K562 (cell line): ENCODE measurements at regions not wholly inside any gene's neighbourhood (a gene's known extent, or its start where the extent isn't known, plus 50 kb on each side); places are given as distances from the start of the nearest gene placed in this dataset.

Experiments
- ATAC-seq: fragments of 200-7000 bp; cut with Tn5 transposase; 3 replicates; pipeline ENCODE4 v1.9.1; 2020; ENCODE audit warnings: moderate library complexity
- BruUV-seq: library from RNA; stranded (reverse); fragments of 400-500 nt; replicated peaks from 2 replicates; lab custom pipeline; 2021; lab: Mats Ljungman, UMichigan
- CTCF ChIA-PET: fragments of 300-600 bp; formaldehyde crosslinking; extraction: SDS; loops from one replicate; lab custom pipeline; 2021; ENCODE audit warnings: low intra/inter-chr PET ratio; lab: Yijun Ruan, JAX
- POLR2A ChIA-PET: fragments of 300-600, 350-650 bp; sonication (Branson Sonifier 250); formaldehyde crosslinking; extraction: SDS; loops from one replicate; lab custom pipeline; 2021; ENCODE audit warnings: antibody characterized with exemption, inconsistent platforms; lab: Yijun Ruan, JAX
- DNase-seq, 4 experiments: peaks; one replicate each; pipeline versions ENCODE4 v3.0.0 to v3.0.0-alpha.2; 2011 to 2018; ENCODE audit warnings: low spot score in 3 of 4, mixed read lengths in 3 of 4; ENCODE audit errors: extremely low read depth in 1 of 4
- FAIRE-seq: peaks from 2 replicates; lab custom pipeline; 2011; peaks lifted over from hg19 to GRCh38; lab: Jason Lieb, UNC
- H2AFZ ChIP-seq: 2 replicates; pipeline ENCODE4 v1.6.0; 2011; ENCODE audit warnings: low read depth, low read length, control low read depth, inconsistent platforms
- H3K27ac ChIP-seq: fragments of 200-600 bp; 3 replicates; pipeline ENCODE4 v1.8.0; 2011; ENCODE audit warnings: low read depth, mild to moderate bottlenecking, control low read depth, inconsistent platforms, low read length, moderate library complexity, mixed read lengths; ENCODE audit errors: extremely low read depth
- H3K27me3 ChIP-seq, 2 experiments: fragments of 300-600 bp in 1 of 2; 2 replicates in 1 of 2; 3 replicates in 1 of 2; pipeline versions ENCODE4 v1.6.0 to v1.8.0; 2011; ENCODE audit warnings: inconsistent platforms in 2 of 2, low read length in 2 of 2, mild to moderate bottlenecking in 1 of 2, mixed read lengths in 1 of 2, moderate library complexity in 1 of 2; ENCODE audit not compliant: control insufficient read depth in 2 of 2, insufficient read depth in 2 of 2
- H3K36me3 ChIP-seq: fragments of 300-600 bp; 3 replicates; pipeline ENCODE4 v1.8.0; 2011; ENCODE audit warnings: mild to moderate bottlenecking, low read length, inconsistent platforms; ENCODE audit not compliant: control insufficient read depth, insufficient read depth
- H3K4me1 ChIP-seq, 2 experiments: fragments of 200-600 bp in 1 of 2; replicated peaks in 1 of 2; 2 replicates in 1 of 2; 3 replicates in 1 of 2; pipeline versions ENCODE4 v1.5.1 to v1.8.0; 2011; ENCODE audit warnings: inconsistent platforms in 2 of 2, low read length in 2 of 2, mild to moderate bottlenecking in 1 of 2, mixed read lengths in 1 of 2, moderate library complexity in 1 of 2; ENCODE audit not compliant: control insufficient read depth in 2 of 2, insufficient read depth in 2 of 2
- H3K4me2 ChIP-seq: 2 replicates; pipeline ENCODE4 v1.6.1; 2011; ENCODE audit warnings: low read length, control low read depth, inconsistent platforms, mixed read lengths; ENCODE audit not compliant: insufficient read depth
- H3K4me3 ChIP-seq: fragments of 200-600 bp; sonication (generic), shearing (Covaris generic); 2 replicates; pipeline ENCODE4 v1.5.1; 2016; ENCODE audit warnings: control low read depth, inconsistent platforms
- H3K79me2 ChIP-seq: fragments of 200-600 bp; 3 replicates; pipeline ENCODE4 v1.8.0; 2011; ENCODE audit warnings: low read length, inconsistent platforms; ENCODE audit not compliant: control insufficient read depth, insufficient read depth
- H3K9ac ChIP-seq, 2 experiments: 2 replicates each; pipeline versions ENCODE4 v1.6.0 to v1.6.1; 2011; ENCODE audit warnings: low read depth in 2 of 2, low read length in 2 of 2, control low read depth in 1 of 2, inconsistent platforms in 1 of 2, mild to moderate bottlenecking in 1 of 2, mixed read lengths in 1 of 2; ENCODE audit not compliant: insufficient read depth in 1 of 2
- H3K9me1 ChIP-seq: one replicate; pipeline ENCODE4 v1.6.0; 2011; ENCODE audit warnings: inconsistent platforms, mild to moderate bottlenecking, low read length, moderate library complexity; ENCODE audit not compliant: control insufficient read depth, insufficient read depth
- H3K9me3 ChIP-seq: replicated peaks from 2 replicates; pipeline ENCODE4 v1.5.1; 2011; ENCODE audit warnings: low read depth, low read length, inconsistent platforms; ENCODE audit not compliant: control insufficient read depth, insufficient read depth
- H4K20me1 ChIP-seq: replicated peaks from 2 replicates; pipeline ENCODE4 v1.6.1; 2011; ENCODE audit warnings: low read length, inconsistent platforms, mixed read lengths; ENCODE audit not compliant: control insufficient read depth, insufficient read depth
- CC2D1A ChIP-seq: fragments of 450-650 bp; IDR thresholded peaks from 2 replicates; pipeline ENCODE4 v1.6.1; 2017; ENCODE audit warnings: mild to moderate bottlenecking
- GATAD2A ChIP-seq: fragments of 450-650 bp; IDR thresholded peaks from 2 replicates; pipeline ENCODE4 v1.6.1; 2017
- HDGF ChIP-seq: fragments of 450-650 bp; IDR thresholded peaks from 2 replicates; pipeline ENCODE4 v1.6.1; 2016
- IFI16 ChIP-seq: fragments of 250-450 bp; sonication (Bioruptor Pico); IDR thresholded peaks from 2 replicates; pipeline ENCODE4 v2.1.2; 2022; ENCODE audit warnings: mild to moderate bottlenecking, inconsistent platforms
- JUND ChIP-seq, 2 experiments: IDR thresholded peaks; 2 replicates in 1 of 2; 3 replicates in 1 of 2; pipeline ENCODE4 v1.6.1; 2011; ENCODE audit warnings: borderline replicate concordance in 2 of 2, low read depth in 2 of 2, low read length in 2 of 2, improper control_type of control experiment in 1 of 2, missing biosample characterization in 1 of 2, missing genetic modification characterization in 1 of 2, missing genetic modification reagents in 1 of 2
- KLF13 ChIP-seq: fragments of 450-650 bp; IDR thresholded peaks from 2 replicates; pipeline ENCODE4 v1.6.1; 2016; ENCODE audit warnings: missing genetic modification characterization, low read depth, mild to moderate bottlenecking, missing compliant biosample characterization, moderate library complexity, borderline replicate concordance
- MEF2D ChIP-seq: conservative IDR thresholded peaks from 2 replicates; pipeline ENCODE4 v1.6.1; 2016; ENCODE audit warnings: low read depth, missing genetic modification characterization, missing compliant biosample characterization
- MTF1 ChIP-seq: fragments of 250-450 bp; sonication (Bioruptor Pico); IDR thresholded peaks from 2 replicates; pipeline ENCODE4 v1.9.0; 2021; ENCODE audit warnings: moderate library complexity, mild to moderate bottlenecking, inconsistent platforms, borderline replicate concordance
- NFRKB ChIP-seq: fragments of 450-650 bp; IDR thresholded peaks from 2 replicates; pipeline ENCODE4 v1.6.1; 2016; ENCODE audit warnings: low read depth
- PPARD ChIP-seq: fragments of 250-450 bp; sonication (Bioruptor Pico); IDR thresholded peaks from 2 replicates; pipeline ENCODE4 v1.8.0; 2022; ENCODE audit warnings: inconsistent platforms, mild to moderate bottlenecking, moderate library complexity
- PRMT5 ChIP-seq: sonication (generic); formaldehyde crosslinking; IDR thresholded peaks from 2 replicates; pipeline ENCODE4 v1.5.0; 2020; ENCODE audit warnings: missing genetic modification reagents
- RHOXF2B ChIP-seq: fragments of 250-450 bp; sonication (Bioruptor Pico); conservative IDR thresholded peaks from 2 replicates; pipeline ENCODE4 v1.5.1; 2021
- SAFB2 ChIP-seq: fragments of 200-400 bp; formaldehyde crosslinking; IDR thresholded peaks from 2 replicates; pipeline ENCODE4 v1.6.1; 2018; ENCODE audit warnings: borderline replicate concordance, low read length, low read depth, moderate library complexity; ENCODE audit not compliant: severe bottlenecking
- SIRT6 ChIP-seq: IDR thresholded peaks from one replicate; pipeline ENCODE4 v1.6.1; 2012; ENCODE audit warnings: low read depth, mild to moderate bottlenecking, control low read depth, inconsistent platforms, low read length, moderate library complexity
- TCF15 ChIP-seq: fragments of 250-450 bp; sonication (Bioruptor Pico); IDR thresholded peaks from 2 replicates; pipeline ENCODE4 v1.8.0; 2022; ENCODE audit warnings: moderate library complexity, mild to moderate bottlenecking, inconsistent platforms
- THRAP3 ChIP-seq: fragments of 450-650 bp; IDR thresholded peaks from 2 replicates; pipeline ENCODE4 v1.6.1; 2016; ENCODE audit warnings: mild to moderate bottlenecking, inconsistent platforms, borderline replicate concordance
- ZKSCAN3 ChIP-seq: fragments of 250-450 bp; sonication (Bioruptor Pico); IDR thresholded peaks from 2 replicates; pipeline ENCODE4 v1.4.0; 2020
- ZNF592 ChIP-seq: fragments of 450-650 bp; IDR thresholded peaks from 2 replicates; pipeline ENCODE4 v1.6.1; 2017; ENCODE audit warnings: antibody characterized with exemption, mild to moderate bottlenecking
- WGBS: fragments of 100-300 bp; shearing (Covaris generic); methylation state at CpG from one replicate; pipeline ENCODE4 v1.1.6; 2016; ENCODE audit warnings: low coverage, mixed read lengths; ENCODE audit not compliant: insufficient coverage; ENCODE audit errors: missing lambda C conversion rate; 5-methylcytosine and 5-hydroxymethylcytosine counted together
- in situ Hi-C: fragments of 300-500 bp; cut with MboI; formaldehyde crosslinking; loops from 4 replicates; pipeline ENCODE4 v1.15.0; 2018; ENCODE audit warnings: inconsistent platforms, mixed read lengths
- intact Hi-C: fragments of 100-400 bp; cut with micrococcal nuclease; formaldehyde crosslinking; loops from 2 replicates; pipeline ENCODE4 v1.14.2; 2022

GRCh38 chr7:19969859-19970493, 196.6 kb upstream of the TMEM196 start:
- in situ Hi-C loops (no loop called here), intact Hi-C loops (no loop called here)
- WGBS, result 0% methylated on average over 4 of the region's 4 CpGs
- no peaks in the 10 kb centered on the region for H3K4me1 ChIP-seq
- H3K9me3 ChIP-seq, result no peaks in the 10 kb centered on the region
- no peaks in the 10 kb centered on the region for H4K20me1 ChIP-seq
- no peak overlapping the region for H2AFZ ChIP-seq
- DNase-seq (no peak), ATAC-seq (no peak), FAIRE-seq (no peak)
- H3K9me1 ChIP-seq, result no peaks in the 10 kb centered on the region
- no peaks in the 10 kb centered on the region for H3K27me3 ChIP-seq
- BruUV-seq, result no TSS peak
- H3K36me3 ChIP-seq, result no peaks in the 10 kb centered on the region
- H3K4me2 ChIP-seq, result no peak overlapping the region
- no peaks in the 10 kb centered on the region for H3K79me2 ChIP-seq
- H3K27ac ChIP-seq, result no peak overlapping the region
- no peak overlapping the region for H3K9ac ChIP-seq
- H3K4me3 ChIP-seq, result no peak overlapping the region
- ChIA-PET CTCF (no interaction called here), POLR2A (interaction anchor here (1.0 kb wide), 1 partner anchor 22 kb away, joined by 3 read pairs; no protein-coding TSS in a partner anchor)
- TF ChIP-seq IFI16 (no peak), KLF13 (tag) (no peak), SIRT6 (no peak), HDGF (no peak), CC2D1A (no peak), RHOXF2B (CRISPR knock-in tag) (no peak), MTF1 (CRISPR knock-in tag) (no peak), THRAP3 (no peak), GATAD2A (no peak), ZNF592 (no peak), TCF15 (CRISPR knock-in tag) (no peak), PPARD (CRISPR knock-in tag) (no peak), NFRKB (no peak), JUND (IDR thresholded peaks at IDR 0.05; ENCODE audit: borderline replicate concordance, low read depth, low read length) (no peak), JUND (tag; IDR thresholded peaks at IDR 0.05; ENCODE audit: borderline replicate concordance, low read depth, low read length) (no peak), ZKSCAN3 (CRISPR knock-in tag) (no peak), PRMT5 (CRISPR knock-in tag) (no peak), SAFB2 (no peak), MEF2D (tag) (no peak)
